VCaP (cell line): ENCODE measurements at regions not wholly inside any gene's neighbourhood (a gene's known extent, or its start where the extent isn't known, plus 50 kb on each side); places are given as distances from the start of the nearest gene placed in this dataset.

Source experiments
- H3K27ac ChIP-seq: fragments of 450-650 bp; 2 replicates; pipeline ENCODE4 v1.5.1; 2017
- TF ChIP-seq, protein P1 (sequence below): fragments of 450-650 bp; conservative IDR thresholded peaks from 2 replicates; pipeline ENCODE4 v1.5.1; 2017; ENCODE audit warnings: mild to moderate bottlenecking, moderate library complexity

DNA sequence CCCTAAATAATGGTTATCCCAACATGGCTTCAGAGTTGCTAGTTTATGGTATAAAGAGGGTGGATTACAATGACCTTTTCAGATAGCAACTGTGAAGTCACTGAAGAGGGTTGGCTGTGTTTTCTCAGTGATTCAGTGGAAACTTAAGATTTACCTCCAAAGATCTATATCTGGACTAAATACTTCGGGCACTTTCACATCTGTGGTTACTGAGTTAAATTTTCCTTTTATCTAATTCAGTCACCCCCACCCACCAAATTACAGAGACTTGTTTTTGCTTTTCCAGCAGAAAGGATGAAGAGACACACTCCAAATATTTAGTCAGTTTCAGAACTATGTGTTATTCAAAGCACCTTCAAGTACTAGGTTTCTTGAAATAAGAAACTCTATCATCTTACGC, 573.2 kb downstream of the CCDC171 start:
- H3K27ac ChIP-seq: no peak overlapping the region
- TF ChIP-seq, protein P1, sequence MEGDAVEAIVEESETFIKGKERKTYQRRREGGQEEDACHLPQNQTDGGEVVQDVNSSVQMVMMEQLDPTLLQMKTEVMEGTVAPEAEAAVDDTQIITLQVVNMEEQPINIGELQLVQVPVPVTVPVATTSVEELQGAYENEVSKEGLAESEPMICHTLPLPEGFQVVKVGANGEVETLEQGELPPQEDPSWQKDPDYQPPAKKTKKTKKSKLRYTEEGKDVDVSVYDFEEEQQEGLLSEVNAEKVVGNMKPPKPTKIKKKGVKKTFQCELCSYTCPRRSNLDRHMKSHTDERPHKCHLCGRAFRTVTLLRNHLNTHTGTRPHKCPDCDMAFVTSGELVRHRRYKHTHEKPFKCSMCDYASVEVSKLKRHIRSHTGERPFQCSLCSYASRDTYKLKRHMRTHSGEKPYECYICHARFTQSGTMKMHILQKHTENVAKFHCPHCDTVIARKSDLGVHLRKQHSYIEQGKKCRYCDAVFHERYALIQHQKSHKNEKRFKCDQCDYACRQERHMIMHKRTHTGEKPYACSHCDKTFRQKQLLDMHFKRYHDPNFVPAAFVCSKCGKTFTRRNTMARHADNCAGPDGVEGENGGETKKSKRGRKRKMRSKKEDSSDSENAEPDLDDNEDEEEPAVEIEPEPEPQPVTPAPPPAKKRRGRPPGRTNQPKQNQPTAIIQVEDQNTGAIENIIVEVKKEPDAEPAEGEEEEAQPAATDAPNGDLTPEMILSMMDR: no peak

DNA sequence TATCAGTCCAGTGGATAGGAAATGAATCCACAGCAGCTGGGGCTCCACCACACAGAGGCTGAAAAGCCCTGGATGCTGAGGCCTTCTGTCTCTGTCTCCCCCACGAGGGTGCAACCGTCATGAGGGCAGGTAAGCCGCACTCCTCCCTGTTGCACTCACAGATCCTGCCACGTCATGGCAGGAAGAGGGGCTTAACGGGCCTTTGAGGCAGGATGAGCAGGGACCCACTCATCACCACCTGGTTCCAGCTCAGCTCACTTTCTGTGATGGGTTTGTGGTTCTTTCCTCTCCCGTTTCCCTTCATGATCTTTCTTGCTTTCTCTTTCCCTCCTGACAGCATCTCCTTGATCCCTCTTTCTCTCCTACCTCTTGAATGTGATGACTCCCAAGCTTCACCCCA, 575.2 kb downstream of the CCDC171 start:
- H3K27ac ChIP-seq: no peak overlapping the region
- TF ChIP-seq, protein P1: no peak

DNA sequence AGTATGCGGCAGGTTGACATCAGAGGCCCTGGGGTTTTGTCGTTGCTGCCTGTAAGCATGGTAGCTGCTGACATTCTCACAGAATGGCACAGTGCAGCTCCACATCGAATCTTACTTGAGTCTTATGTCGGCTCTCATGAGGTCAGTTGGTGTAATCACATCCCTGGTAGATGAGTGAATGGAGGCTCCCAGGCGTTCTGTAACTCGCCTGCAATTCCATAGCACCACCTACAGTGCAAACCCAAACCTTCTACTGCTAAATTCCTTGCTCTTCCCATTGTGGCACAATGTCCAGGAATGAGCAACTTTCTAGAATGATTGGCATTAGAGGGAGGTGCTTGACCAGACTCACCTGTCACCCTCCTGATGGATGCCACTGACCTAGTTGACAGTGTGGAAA, 578.4 kb downstream of the CCDC171 start:
- TF ChIP-seq, protein P1: no peak
- H3K27ac ChIP-seq: no peak overlapping the region

DNA sequence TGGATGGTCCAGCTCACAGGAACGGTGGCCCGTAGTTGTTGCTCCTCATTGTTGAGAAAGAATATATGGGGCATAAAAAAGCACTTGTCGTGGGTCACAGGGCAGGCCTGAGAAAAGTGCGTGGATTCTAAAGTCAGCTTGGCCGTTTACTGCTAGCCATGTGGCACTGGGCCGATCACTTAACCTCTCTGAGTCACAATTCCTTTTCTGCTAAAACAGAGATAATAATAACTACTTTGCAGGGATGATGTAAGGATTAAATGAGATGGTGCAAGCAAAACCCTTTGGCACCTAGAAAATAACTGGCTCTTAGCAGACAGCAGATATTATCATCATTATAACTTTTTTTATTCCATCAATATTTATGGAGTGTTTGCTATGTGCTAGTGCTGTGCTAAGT, 579.7 kb downstream of the CCDC171 start:
- TF ChIP-seq, protein P1: no peak
- no peak overlapping the region for H3K27ac ChIP-seq

DNA sequence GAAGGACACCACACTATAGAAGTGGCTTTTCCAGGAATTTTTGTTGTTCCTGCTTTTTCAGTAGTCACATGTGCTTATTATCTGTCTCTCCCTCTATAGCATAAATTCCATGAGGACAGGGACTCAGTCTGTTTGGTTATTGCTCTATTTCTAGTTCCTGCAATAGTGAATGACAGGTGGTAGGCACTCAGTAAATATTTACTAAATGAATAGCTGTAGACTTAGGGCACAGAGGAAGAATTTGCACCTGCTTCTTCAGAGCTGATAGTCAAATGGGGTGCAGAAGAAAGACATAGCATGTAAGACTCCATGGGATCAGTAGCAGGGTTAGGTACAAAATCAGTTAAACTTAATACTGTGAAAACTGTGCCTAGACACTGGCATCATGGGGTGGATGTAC, 580.2 kb downstream of the CCDC171 start:
- H3K27ac ChIP-seq: no peak overlapping the region
- TF ChIP-seq, protein P1: no peak

DNA sequence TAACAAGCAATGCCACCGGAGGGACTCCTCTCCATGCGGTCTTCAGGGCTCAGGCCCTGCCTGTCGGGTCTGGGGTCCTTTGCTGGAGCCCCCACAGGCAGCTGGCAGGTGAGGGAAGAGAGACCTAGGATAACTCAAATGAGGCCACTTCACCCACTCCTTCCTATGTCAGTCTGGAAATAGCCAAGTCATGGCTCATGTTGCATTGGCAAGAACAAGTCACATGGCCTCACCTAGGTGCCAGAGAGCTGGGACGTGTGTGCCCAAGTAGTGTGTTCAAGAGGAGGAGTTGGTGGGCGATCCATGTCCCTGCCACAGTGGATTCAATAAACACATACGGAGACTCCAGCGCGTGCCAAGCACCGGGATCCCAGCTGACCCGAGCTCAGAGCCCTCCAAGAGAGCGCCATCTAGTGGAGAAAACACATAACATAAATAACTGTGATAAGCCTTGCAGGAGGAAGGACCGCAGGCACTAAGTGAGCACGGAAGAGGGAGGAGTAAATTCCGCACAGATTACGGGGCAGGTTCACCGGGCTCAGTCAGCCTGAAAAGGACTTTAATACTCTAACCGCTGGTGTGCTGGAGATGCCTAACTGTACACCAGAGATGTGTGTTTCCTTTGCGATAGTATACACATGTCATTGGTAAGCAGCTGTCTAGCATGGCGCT, 580.8 kb downstream of the CCDC171 start:
- no peak overlapping the region for H3K27ac ChIP-seq
- TF ChIP-seq, protein P1: peak; percentile 70

DNA sequence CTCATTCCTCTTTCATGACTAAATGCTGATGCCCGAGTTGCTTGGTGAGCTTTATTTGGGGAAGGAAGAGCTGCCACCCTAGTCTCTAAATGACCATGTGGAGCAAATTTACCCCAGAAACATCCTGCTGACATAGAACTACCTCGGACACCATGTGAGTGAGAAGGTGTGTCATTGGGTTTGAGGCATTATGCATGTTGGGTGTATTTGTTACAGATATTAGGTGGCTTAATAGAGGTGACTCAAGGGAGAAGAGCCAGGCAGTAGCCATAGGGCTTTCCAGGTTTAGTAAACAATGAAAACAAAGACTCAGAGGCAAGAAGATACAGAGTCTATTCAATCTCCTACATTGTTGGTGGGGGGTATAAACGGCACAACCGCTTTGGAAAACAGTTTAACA, 581.5 kb downstream of the CCDC171 start:
- TF ChIP-seq, protein P1: no peak
- no peak overlapping the region for H3K27ac ChIP-seq
